ENCODE measurements at regions not wholly inside any gene's neighbourhood (a gene's known extent, or its start where the extent isn't known, plus 50 kb on each side); places are given as distances from the start of the nearest gene placed in this dataset.

DNA sequence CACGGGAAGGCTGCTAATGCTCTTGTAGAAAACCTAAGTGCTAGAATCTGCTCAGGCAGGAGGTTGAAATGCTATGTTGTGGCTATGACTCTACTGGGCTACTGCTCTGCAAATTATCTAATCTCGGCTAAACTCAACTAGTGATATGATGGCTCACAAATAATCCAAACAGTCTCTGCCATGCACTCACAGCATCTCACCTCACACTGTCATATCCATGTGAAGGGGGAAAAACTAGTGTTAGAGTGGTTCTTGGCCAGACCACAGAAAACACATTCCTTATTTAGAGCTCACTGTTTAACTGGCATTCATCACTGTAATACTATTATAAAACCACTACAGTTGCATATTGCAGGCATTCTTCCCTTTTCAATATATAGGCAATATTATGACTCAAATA is 81.8 kb upstream of the DST start:
- Histone ChIP-seq H3K79me2 (ENCODE audit: insufficient read depth, low read length) (peaks cover 76% of the 10 kb centered on the region), H2AFZ (ENCODE audit: low read depth, low read length, poor library complexity, severe bottlenecking) (no peak overlapping the region), H3K4me1 (ENCODE audit: control insufficient read depth in 1 of 2, insufficient read depth in 2 of 2, low read length in 2 of 2) (peaks cover 62 to 67% of the 10 kb centered on the region in 2 experiments), H3K4me2 (ENCODE audit: low read length) (peak overlapping the region; percentile 60; the same call in 1 of the 2 replicates), H3K4me3 (replicated peaks in 1 of 2; ENCODE audit: low read depth in 1 of 2, low read length in 2 of 2) (no peak overlapping the region), H3K9me2 (ENCODE audit: insufficient read depth) (no peaks in the 10 kb centered on the region), H3K9me3 (ENCODE audit: control insufficient read depth in 1 of 2, insufficient read depth in 1 of 2, low read depth in 1 of 2, low read length in 2 of 2) (peaks cover 0 to 2% of the 10 kb centered on the region in 2 experiments; a peak in 1 of 4 replicates), H3K27me3 (ENCODE audit: insufficient read depth, low read length) (no peaks in the 10 kb centered on the region), H3K36me3 (ENCODE audit: control insufficient read depth in 1 of 2, insufficient read depth in 2 of 2, low read length in 2 of 2) (peaks cover 0 to 1% of the 10 kb centered on the region in 2 experiments; a peak in 2 of 4 replicates), H3K27ac (ENCODE audit: low read depth, low read length) (peak overlapping the region; percentile 82), H4K20me1 (ENCODE audit: insufficient read depth) (no peaks in the 10 kb centered on the region), H3K9ac (ENCODE audit: low read length) (peak overlapping the region; percentile 16; the same call in 1 of the 2 replicates)
- DNase-seq (ENCODE audit: low read depth, low spot score) (no peak), ATAC-seq (no peak)
- ChIA-PET CTCF (no interaction called here), RAD21 (ENCODE audit: low non-redundant PET in 1 of 2, low total read pairs in 2 of 2, uncharacterized antibody in 2 of 2, unreplicated experiment in 2 of 2) (no interaction called here), POLR2A (interaction anchor here (4.1 kb wide), 1 partner anchor 9 kb away, joined by 21 read pairs; no protein-coding TSS in a partner anchor)
- TF ChIP-seq EZH2phosphoT487 (IDR thresholded peaks at IDR 0.05; ENCODE audit: borderline replicate concordance) (no peak), ELF1 (IDR thresholded peaks at IDR 0.05; ENCODE audit: borderline replicate concordance, low read depth) (no peak), SIN3A (IDR thresholded peaks at IDR 0.05; ENCODE audit: low read depth) (no peak), ZNF274 (IDR thresholded peaks at IDR 0.05; ENCODE audit: low read depth, low read length) (no peak), JUND (IDR thresholded peaks at IDR 0.05) (no peak), TCF7L2 (IDR thresholded peaks at IDR 0.05; ENCODE audit: borderline replicate concordance, extremely low read depth, insufficient read depth, insufficient read length) (no peak), RAD21 (IDR thresholded peaks at IDR 0.05; ENCODE audit: low read depth) (no peak), YY1 (IDR thresholded peaks at IDR 0.05; ENCODE audit: extremely low read depth, insufficient replicate concordance, low read depth, low read length) (no peak)
- TF ChIP-seq, protein P1, sequence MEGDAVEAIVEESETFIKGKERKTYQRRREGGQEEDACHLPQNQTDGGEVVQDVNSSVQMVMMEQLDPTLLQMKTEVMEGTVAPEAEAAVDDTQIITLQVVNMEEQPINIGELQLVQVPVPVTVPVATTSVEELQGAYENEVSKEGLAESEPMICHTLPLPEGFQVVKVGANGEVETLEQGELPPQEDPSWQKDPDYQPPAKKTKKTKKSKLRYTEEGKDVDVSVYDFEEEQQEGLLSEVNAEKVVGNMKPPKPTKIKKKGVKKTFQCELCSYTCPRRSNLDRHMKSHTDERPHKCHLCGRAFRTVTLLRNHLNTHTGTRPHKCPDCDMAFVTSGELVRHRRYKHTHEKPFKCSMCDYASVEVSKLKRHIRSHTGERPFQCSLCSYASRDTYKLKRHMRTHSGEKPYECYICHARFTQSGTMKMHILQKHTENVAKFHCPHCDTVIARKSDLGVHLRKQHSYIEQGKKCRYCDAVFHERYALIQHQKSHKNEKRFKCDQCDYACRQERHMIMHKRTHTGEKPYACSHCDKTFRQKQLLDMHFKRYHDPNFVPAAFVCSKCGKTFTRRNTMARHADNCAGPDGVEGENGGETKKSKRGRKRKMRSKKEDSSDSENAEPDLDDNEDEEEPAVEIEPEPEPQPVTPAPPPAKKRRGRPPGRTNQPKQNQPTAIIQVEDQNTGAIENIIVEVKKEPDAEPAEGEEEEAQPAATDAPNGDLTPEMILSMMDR (IDR thresholded peaks at IDR 0.05 in 2 of 3, conservative IDR thresholded peaks at IDR 0.05 in 1 of 3; ENCODE audit: borderline replicate concordance in 1 of 3, insufficient read depth in 1 of 3, low read depth in 2 of 3, low read length in 2 of 3), result no peak
- TF ChIP-seq, protein P2, sequence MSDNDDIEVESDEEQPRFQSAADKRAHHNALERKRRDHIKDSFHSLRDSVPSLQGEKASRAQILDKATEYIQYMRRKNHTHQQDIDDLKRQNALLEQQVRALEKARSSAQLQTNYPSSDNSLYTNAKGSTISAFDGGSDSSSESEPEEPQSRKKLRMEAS (IDR thresholded peaks at IDR 0.05), result no peak
- TF ChIP-seq, protein P3, sequence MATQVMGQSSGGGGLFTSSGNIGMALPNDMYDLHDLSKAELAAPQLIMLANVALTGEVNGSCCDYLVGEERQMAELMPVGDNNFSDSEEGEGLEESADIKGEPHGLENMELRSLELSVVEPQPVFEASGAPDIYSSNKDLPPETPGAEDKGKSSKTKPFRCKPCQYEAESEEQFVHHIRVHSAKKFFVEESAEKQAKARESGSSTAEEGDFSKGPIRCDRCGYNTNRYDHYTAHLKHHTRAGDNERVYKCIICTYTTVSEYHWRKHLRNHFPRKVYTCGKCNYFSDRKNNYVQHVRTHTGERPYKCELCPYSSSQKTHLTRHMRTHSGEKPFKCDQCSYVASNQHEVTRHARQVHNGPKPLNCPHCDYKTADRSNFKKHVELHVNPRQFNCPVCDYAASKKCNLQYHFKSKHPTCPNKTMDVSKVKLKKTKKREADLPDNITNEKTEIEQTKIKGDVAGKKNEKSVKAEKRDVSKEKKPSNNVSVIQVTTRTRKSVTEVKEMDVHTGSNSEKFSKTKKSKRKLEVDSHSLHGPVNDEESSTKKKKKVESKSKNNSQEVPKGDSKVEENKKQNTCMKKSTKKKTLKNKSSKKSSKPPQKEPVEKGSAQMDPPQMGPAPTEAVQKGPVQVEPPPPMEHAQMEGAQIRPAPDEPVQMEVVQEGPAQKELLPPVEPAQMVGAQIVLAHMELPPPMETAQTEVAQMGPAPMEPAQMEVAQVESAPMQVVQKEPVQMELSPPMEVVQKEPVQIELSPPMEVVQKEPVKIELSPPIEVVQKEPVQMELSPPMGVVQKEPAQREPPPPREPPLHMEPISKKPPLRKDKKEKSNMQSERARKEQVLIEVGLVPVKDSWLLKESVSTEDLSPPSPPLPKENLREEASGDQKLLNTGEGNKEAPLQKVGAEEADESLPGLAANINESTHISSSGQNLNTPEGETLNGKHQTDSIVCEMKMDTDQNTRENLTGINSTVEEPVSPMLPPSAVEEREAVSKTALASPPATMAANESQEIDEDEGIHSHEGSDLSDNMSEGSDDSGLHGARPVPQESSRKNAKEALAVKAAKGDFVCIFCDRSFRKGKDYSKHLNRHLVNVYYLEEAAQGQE (IDR thresholded peaks at IDR 0.05; ENCODE audit: low read depth), result no peak
- intact Hi-C loops (cut with micrococcal nuclease), result no loop called here
- no TSS peak for BruUV-seq (replicated peaks)
